SK-N-SH (cell line): ENCODE measurements at regions not wholly inside any gene's neighbourhood (a gene's known extent, or its start where the extent isn't known, plus 50 kb on each side); places are given as distances from the start of the nearest gene placed in this dataset.

Experiments
- CTCF ChIA-PET: fragments of 300-600, 350-600 bp; formaldehyde crosslinking; extraction: SDS; loops from one replicate; lab custom pipeline; 2021; lab: Yijun Ruan, JAX
- POLR2A ChIA-PET: fragments of 350-600 bp; sonication (Branson Sonifier 250); formaldehyde crosslinking; extraction: SDS; loops from one replicate; lab custom pipeline; 2020; ENCODE audit warnings: antibody characterized with exemption, inconsistent platforms; lab: Yijun Ruan, JAX
- DNase-seq: peaks from one replicate; pipeline ENCODE4 v3.0.0; 2012
- H2AFZ ChIP-seq: fragments of 200-600 bp; sonication (generic); 2 replicates; pipeline ENCODE4 v1.8.1; 2016; ENCODE audit warnings: antibody characterized with exemption, mild to moderate bottlenecking, low read depth
- H3F3A ChIP-seq: fragments of 200-600 bp; sonication (generic); replicated peaks from 2 replicates; pipeline ENCODE3; 2016; ENCODE audit warnings: antibody characterized with exemption, mild to moderate bottlenecking; ENCODE audit not compliant: insufficient read depth
- H3K27ac ChIP-seq, 2 experiments: fragments of 200-500 bp in 1 of 2; fragments of 200-600 bp in 1 of 2; sonication (Bioruptor generic) in 1 of 2; sonication (generic), shearing (Covaris generic) in 1 of 2; 2 replicates each; pipeline versions ENCODE4 v1.5.1 to v1.6.1; 2014 to 2016; ENCODE audit warnings: low read depth in 2 of 2, inconsistent platforms in 1 of 2, low read length in 1 of 2, mild to moderate bottlenecking in 1 of 2, mixed read lengths in 1 of 2
- H3K27me3 ChIP-seq: fragments of 200-600 bp; sonication (generic), shearing (Covaris generic); 2 replicates; pipeline ENCODE4 v1.6.1; 2016; ENCODE audit warnings: mixed run types; ENCODE audit not compliant: insufficient read depth
- H3K36me3 ChIP-seq, 2 experiments: fragments of 200-500 bp in 1 of 2; fragments of 200-600 bp in 1 of 2; sonication (Bioruptor generic) in 1 of 2; sonication (generic) in 1 of 2; replicated peaks in 1 of 2; 2 replicates each; pipeline versions ENCODE3 to v1.5.1; 2014 to 2016; ENCODE audit warnings: low read length in 1 of 2, mild to moderate bottlenecking in 1 of 2; ENCODE audit not compliant: insufficient read depth in 2 of 2, control insufficient read depth in 1 of 2
- H3K4me1 ChIP-seq, 2 experiments: fragments of 200-500 bp in 1 of 2; fragments of 200-600 bp in 1 of 2; sonication (Bioruptor generic) in 1 of 2; sonication (generic), shearing (Covaris generic) in 1 of 2; 2 replicates each; pipeline versions ENCODE4 v1.5.1 to v1.6.1; 2014 to 2016; ENCODE audit warnings: low read depth in 1 of 2, low read length in 1 of 2, mixed run types in 1 of 2; ENCODE audit not compliant: insufficient read depth in 2 of 2, control insufficient read depth in 1 of 2
- H3K4me2 ChIP-seq: fragments of 200-600 bp; sonication (generic), shearing (Covaris generic); 2 replicates; pipeline ENCODE4 v1.6.1; 2017; ENCODE audit warnings: mixed run types
- H3K4me3 ChIP-seq, 2 experiments: fragments of 200-500 bp in 1 of 2; fragments of 200-600 bp in 1 of 2; sonication (Bioruptor generic) in 1 of 2; sonication (generic), shearing (Covaris generic) in 1 of 2; 2 replicates each; pipeline versions ENCODE4 v1.5.1 to v1.8.1; 2014 to 2016; ENCODE audit warnings: low read depth in 2 of 2, inconsistent platforms in 1 of 2, low read length in 1 of 2, mild to moderate bottlenecking in 1 of 2, mixed read lengths in 1 of 2, moderate library complexity in 1 of 2
- H3K79me2 ChIP-seq: fragments of 200-600 bp; sonication (generic); 2 replicates; pipeline ENCODE4 v1.8.1; 2017; ENCODE audit warnings: mild to moderate bottlenecking; ENCODE audit not compliant: insufficient read depth
- H3K9ac ChIP-seq: fragments of 200-600 bp; sonication (generic); 2 replicates; pipeline ENCODE4 v1.6.1; 2017; ENCODE audit warnings: mixed run types
- H3K9me2 ChIP-seq: fragments of 200-600 bp; sonication (generic); 2 replicates; pipeline ENCODE4 v1.6.1; 2017; ENCODE audit warnings: mixed run types
- H3K9me3 ChIP-seq: fragments of 200-600 bp; sonication (generic); 2 replicates; pipeline ENCODE4 v1.6.1; 2017; ENCODE audit warnings: mixed run types, mild to moderate bottlenecking, moderate library complexity
- H4K20me1 ChIP-seq: fragments of 200-600 bp; sonication (generic); 2 replicates; pipeline ENCODE4 v1.6.1; 2017; ENCODE audit warnings: mild to moderate bottlenecking, mixed run types; ENCODE audit not compliant: insufficient read depth
- EZH2phosphoT487 ChIP-seq: fragments of 200-600 bp; sonication (generic); IDR thresholded peaks from 2 replicates; pipeline ENCODE4 v1.6.1; 2017; ENCODE audit warnings: low read depth, mixed run types, mild to moderate bottlenecking, antibody characterized with exemption, moderate library complexity, borderline replicate concordance
- FOSL2 ChIP-seq: IDR thresholded peaks from 2 replicates; pipeline ENCODE4 v1.4.0; 2012; ENCODE audit warnings: low read depth, mild to moderate bottlenecking, moderate library complexity, borderline replicate concordance
- GATA2 ChIP-seq: sonication (generic); formaldehyde crosslinking; IDR thresholded peaks from 2 replicates; pipeline ENCODE4 v1.5.0; 2020; ENCODE audit warnings: mild to moderate bottlenecking, missing genetic modification reagents
- JUND ChIP-seq: IDR thresholded peaks from 2 replicates; pipeline ENCODE4 v1.4.0; 2012
- MEF2A ChIP-seq: IDR thresholded peaks from 2 replicates; pipeline ENCODE4 v1.4.0; 2012; ENCODE audit warnings: low read depth, borderline replicate concordance
- MXI1 ChIP-seq: IDR thresholded peaks from 2 replicates; pipeline ENCODE4 v1.6.1; 2012; ENCODE audit warnings: mild to moderate bottlenecking, low read depth, low read length, improper control_type of control experiment
- NFIC ChIP-seq: IDR thresholded peaks from 2 replicates; pipeline ENCODE4 v1.4.0; 2012; ENCODE audit warnings: borderline replicate concordance
- POLR2AphosphoS5 ChIP-seq: IDR thresholded peaks from 2 replicates; pipeline ENCODE4 v1.6.1; 2012; ENCODE audit warnings: low read depth, low read length
- RAD21 ChIP-seq: IDR thresholded peaks from 2 replicates; pipeline ENCODE4 v1.6.1; 2012; ENCODE audit warnings: mild to moderate bottlenecking, low read length
- SMC3 ChIP-seq: IDR thresholded peaks from 2 replicates; pipeline ENCODE4 v1.6.1; 2012; ENCODE audit warnings: low read depth, low read length, improper control_type of control experiment
- TCF12 ChIP-seq: IDR thresholded peaks from 2 replicates; pipeline ENCODE4 v1.4.0; 2012
- YY1 ChIP-seq: IDR thresholded peaks from 2 replicates; pipeline ENCODE4 v1.4.0; 2012; ENCODE audit warnings: low read depth, mild to moderate bottlenecking
- WGBS: methylation state at CpG from one replicate; pipeline ENCODE4 v1.1.6; 2017; ENCODE audit warnings: low lambda C conversion rate; 5-methylcytosine and 5-hydroxymethylcytosine counted together
- TF ChIP-seq, protein P1 (sequence below): IDR thresholded peaks from 2 replicates; pipeline ENCODE4 v1.4.0; 2012; ENCODE audit warnings: low read depth, borderline replicate concordance
- TF ChIP-seq, protein P2 (sequence below): IDR thresholded peaks from 2 replicates; pipeline ENCODE4 v1.4.0; 2012; ENCODE audit warnings: low read depth

DNA sequence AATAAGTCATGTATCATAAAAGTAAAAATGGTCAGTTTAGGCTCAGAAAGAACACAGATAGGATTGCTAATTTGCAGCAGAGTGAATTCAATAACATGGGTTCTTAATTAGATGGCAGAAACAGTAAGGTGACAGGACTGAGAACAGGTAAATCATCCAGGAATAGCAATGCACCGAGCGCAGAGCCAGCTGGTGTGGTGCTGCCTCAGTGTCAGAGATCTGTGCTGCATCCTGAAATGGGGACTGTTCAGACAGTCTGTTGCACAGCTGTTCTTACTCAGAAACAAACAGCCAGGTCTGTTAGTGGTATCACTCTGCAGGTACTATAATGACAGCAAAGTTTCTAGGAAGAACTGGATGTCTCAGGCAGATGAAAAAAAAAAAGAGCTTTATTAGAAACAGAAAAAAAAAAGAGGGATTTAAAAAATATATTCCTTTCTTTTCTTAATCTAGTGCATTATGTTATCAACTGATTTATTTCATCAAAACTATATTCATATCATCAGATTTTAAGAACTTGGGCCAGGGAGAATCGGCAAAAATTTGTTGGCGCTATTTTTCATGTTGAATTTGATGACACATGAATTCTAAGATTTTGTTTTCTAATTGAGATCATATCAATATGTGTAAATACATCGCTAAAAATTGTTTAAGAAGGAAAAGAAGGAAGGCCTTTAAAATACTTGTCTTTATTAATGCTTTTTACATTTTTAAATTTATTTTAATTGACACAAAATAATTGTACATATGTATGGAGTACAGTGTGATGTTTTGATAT is 501.8 kb downstream of the PRKD1 start:
- H4K20me1 ChIP-seq = no peaks in the 10 kb centered on the region
- TF ChIP-seq GATA2 (CRISPR knock-in tag) = no peak
- TF ChIP-seq, protein P1, sequence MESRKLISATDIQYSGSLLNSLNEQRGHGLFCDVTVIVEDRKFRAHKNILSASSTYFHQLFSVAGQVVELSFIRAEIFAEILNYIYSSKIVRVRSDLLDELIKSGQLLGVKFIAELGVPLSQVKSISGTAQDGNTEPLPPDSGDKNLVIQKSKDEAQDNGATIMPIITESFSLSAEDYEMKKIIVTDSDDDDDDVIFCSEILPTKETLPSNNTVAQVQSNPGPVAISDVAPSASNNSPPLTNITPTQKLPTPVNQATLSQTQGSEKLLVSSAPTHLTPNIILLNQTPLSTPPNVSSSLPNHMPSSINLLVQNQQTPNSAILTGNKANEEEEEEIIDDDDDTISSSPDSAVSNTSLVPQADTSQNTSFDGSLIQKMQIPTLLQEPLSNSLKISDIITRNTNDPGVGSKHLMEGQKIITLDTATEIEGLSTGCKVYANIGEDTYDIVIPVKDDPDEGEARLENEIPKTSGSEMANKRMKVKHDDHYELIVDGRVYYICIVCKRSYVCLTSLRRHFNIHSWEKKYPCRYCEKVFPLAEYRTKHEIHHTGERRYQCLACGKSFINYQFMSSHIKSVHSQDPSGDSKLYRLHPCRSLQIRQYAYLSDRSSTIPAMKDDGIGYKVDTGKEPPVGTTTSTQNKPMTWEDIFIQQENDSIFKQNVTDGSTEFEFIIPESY = no peak
- TF ChIP-seq, all 33 proteins: peak for 0
- Histone ChIP-seq H3K4me2 (no peak overlapping the region), H3K36me3 (no peaks in the 10 kb centered on the region), H3K9me3 (no peaks in the 10 kb centered on the region), H3K79me2 (no peaks in the 10 kb centered on the region), H3K9ac (no peak overlapping the region), H3K4me1 (no peaks in the 10 kb centered on the region), H3K4me3 (no peak overlapping the region), H3K27ac (no peak overlapping the region), H3K9me2 (no peaks in the 10 kb centered on the region), H3K27me3 (peaks cover 10% of the 10 kb centered on the region), H2AFZ (no peak overlapping the region), H3F3A (no peaks in the 10 kb centered on the region)
- WGBS = 4% methylated on average over 5 of the region's 5 CpGs
- DNase-seq = no peak
- POLR2A ChIA-PET = no interaction called here
- CTCF ChIA-PET = no interaction called here

DNA sequence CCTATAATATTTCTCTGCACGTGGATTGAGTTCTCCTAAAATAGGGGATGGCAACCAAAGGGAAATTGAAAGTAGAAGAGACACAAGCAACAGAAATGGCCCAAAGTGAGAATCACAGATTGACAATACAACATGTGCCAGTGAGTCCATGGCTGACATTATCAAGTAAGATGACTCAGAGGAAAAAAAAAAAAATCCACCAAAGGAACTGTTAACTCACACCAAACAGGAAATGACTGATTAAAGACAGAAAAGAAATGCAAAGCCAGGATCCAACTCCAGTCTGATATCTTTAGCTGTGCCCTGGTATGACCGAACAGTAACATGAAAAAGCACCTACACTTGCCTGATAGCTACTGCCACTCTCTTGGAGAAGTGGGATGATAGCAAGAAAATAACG is 485.0 kb downstream of the PRKD1 start:
- H3K9ac ChIP-seq = no peak overlapping the region
- H3K4me3 ChIP-seq = no peak overlapping the region; a peak in 1 of 4 replicates
- no peaks in the 10 kb centered on the region for H3K9me3 ChIP-seq
- ChIA-PET POLR2A (no interaction called here), CTCF (no interaction called here)
- H3K9me2 ChIP-seq = no peaks in the 10 kb centered on the region
- H3K4me1 ChIP-seq = peaks cover 0 to 8% of the 10 kb centered on the region in 2 experiments; a peak in 1 of 4 replicates
- H3F3A ChIP-seq = no peaks in the 10 kb centered on the region
- H3K36me3 ChIP-seq = no peaks in the 10 kb centered on the region
- H2AFZ ChIP-seq = no peak overlapping the region
- H3K27me3 ChIP-seq = peaks cover 26% of the 10 kb centered on the region; the same call in 1 of the 2 replicates
- DNase-seq = no peak
- H4K20me1 ChIP-seq = no peaks in the 10 kb centered on the region
- WGBS = 3% methylated on average over 3 of the region's 3 CpGs
- no peak overlapping the region for H3K27ac ChIP-seq
- TF ChIP-seq FOSL2 = peak; percentile 32; the same call in 1 of the 2 replicates
- TF ChIP-seq, protein P2, sequence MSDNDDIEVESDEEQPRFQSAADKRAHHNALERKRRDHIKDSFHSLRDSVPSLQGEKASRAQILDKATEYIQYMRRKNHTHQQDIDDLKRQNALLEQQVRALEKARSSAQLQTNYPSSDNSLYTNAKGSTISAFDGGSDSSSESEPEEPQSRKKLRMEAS = no peak
- TF ChIP-seq TCF12 = peak; percentile 24; the same call in 1 of the 2 replicates
- no peak for TF ChIP-seq YY1
- 0 out of 2 replicates have a peak, but pooled peaks have one; percentile 9 for TF ChIP-seq JUND
- no peaks in the 10 kb centered on the region for H3K79me2 ChIP-seq
- H3K4me2 ChIP-seq = peak overlapping the region; percentile 63

DNA sequence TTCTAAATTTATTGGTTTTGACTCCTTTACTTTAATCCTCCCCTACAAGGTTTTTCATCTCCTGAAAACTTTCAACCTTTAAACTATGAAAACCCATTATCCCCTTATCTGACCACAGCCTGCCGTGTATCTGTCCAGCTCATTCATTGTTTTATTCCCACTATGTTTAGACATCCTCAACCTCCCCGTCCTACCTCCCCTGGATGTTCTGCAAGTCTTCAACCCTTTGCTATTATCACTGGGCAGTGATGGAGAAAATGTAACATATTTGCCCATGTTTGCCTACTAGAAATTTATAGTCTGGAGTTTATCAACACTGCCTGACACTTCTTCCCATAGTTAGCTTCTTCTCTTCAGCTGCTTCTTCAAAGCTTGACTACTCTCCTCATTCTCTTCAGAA is 483.4 kb downstream of the PRKD1 start:
- peak overlapping the region; percentile 63; the same call in 1 of the 2 replicates for H3K4me2 ChIP-seq
- no peak overlapping the region for H3K9ac ChIP-seq
- no peaks in the 10 kb centered on the region for H3K9me2 ChIP-seq
- H3K36me3 ChIP-seq = no peaks in the 10 kb centered on the region
- no peaks in the 10 kb centered on the region for H4K20me1 ChIP-seq
- POLR2A ChIA-PET = no interaction called here
- no peak overlapping the region for H3K4me3 ChIP-seq
- no peak overlapping the region for H3K27ac ChIP-seq
- peaks cover 0 to 8% of the 10 kb centered on the region in 2 experiments; a peak in 1 of 4 replicates for H3K4me1 ChIP-seq
- peaks cover 26% of the 10 kb centered on the region; the same call in 1 of the 2 replicates for H3K27me3 ChIP-seq
- DNase-seq = no peak
- H3K9me3 ChIP-seq = no peaks in the 10 kb centered on the region
- CTCF ChIA-PET = interaction anchor here (1.1 kb wide), 1 partner anchor 8 kb away, joined by 4 read pairs; no protein-coding TSS in a partner anchor
- H3K79me2 ChIP-seq = no peaks in the 10 kb centered on the region
- no peaks in the 10 kb centered on the region for H3F3A ChIP-seq
- 26% methylated on average over 2 of the region's 2 CpGs for WGBS
- no peak overlapping the region for H2AFZ ChIP-seq
- TF ChIP-seq GATA2 (CRISPR knock-in tag) (no peak), EZH2phosphoT487 (no peak), NFIC (no peak), MEF2A (no peak), POLR2AphosphoS5 (no peak), RAD21 (no peak), SMC3 (no peak), TCF12 (no peak), MXI1 (no peak), JUND (no peak)
- TF ChIP-seq, protein P1 = no peak
